Superior temporal gyrus (tissue), 1 donor: ENCODE measurements at regions not wholly inside any gene's neighbourhood (a gene's known extent, or its start where the extent isn't known, plus 50 kb on each side); places are given as distances from the start of the nearest gene placed in this dataset.

Source experiments
- DNase-seq: peaks from one replicate; pipeline ENCODE4 v3.0.0-alpha.2; 2016; ENCODE audit errors: extremely low spot score

DNA sequence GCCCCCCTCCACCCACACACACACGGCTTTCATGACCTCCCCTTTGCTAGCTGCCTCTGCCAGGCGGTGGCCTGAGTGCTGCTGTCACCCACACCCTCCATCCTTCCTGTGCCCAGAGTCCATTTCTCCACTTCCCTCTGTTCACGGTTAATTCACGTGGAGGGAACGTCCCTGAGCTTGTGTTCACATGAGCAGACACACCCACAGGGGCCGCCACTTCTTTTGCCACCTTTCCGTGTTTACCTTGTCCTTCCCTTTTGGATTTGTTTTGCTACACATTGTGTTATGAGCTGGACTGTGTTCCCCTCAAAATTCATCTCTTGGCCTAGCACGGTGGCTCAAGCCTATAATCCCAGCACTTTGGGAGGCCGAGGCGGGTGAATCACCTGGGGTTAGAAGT lies 128.0 kb downstream of the ETS2 start:
- DNase-seq: no peak

DNA sequence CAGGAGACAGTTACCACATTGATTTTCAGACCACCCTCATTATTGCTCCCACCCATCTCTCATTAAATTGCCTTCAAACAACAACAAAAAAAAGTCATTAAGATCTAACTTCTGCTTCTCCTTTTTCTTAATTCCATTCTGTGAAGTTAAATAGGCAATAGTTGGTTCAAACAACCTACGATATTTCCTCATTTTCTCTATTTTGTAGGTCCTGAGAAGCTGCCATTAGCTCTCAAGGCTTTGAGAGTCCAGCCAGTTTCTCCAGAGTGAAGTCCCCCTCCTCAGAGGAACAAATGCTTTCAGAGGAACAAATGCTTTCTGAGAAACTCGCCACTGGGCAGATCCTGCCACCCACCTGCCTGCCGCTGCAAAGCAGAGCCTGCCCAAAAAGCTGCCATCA lies 125.6 kb downstream of the ETS2 start:
- DNase-seq: no peak

DNA sequence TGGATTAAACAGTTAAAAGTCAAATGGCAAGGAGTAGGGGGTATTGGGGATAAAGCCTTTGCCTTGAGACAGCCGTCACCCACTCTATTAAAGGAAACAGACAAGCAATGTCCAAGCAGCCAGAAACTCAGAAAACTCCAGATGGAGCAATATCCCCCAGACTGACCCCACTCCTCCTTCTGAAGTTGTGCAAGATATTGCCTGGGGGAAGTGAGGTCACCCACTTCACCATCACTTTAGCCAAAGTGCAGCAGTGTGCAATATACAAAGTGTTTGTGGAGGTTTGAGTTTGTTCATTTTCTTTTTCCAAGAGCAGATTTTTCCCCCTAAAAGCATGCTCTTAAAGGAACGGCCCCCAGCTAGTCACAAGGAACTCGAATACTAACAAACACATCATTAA lies 125.1 kb downstream of the ETS2 start:
- DNase-seq: no peak

DNA sequence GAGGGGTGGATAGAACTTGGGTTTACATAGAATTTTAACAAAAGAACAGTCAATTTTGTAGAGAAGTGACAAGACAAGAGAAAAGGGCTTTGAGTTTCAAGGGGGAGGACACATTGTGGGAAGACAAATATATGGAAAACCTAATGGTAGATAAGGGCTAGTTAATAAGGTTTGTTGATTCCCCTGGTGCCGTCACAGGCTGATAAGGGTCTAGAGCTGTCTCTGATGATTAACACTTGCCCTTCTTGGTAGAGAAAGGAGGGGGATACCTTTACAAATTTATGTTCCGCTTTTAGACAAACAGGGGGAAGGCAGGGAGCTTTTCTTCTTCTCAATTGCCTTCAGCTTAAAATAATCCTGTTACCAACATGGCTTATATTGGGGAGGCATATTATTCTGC lies 124.3 kb downstream of the ETS2 start:
- DNase-seq: no peak

DNA sequence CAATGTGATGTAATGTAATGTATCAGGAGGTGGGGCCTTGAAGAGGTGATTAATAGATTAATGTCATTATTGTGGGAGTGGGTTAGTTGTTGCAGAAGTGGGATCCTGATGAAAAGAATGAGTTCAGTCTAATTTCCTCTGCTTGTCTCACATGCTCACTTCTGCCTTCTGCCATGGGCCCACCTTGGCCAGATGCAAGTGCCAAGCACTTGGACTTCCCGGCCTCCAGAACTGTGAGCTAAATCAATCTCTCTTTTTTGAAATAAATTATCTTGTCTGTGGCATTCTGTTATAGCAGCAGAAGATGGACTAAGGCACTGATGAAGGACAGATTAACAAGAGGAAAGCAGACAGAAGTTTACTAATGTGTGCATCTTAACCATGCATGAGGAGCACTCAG lies 123.9 kb downstream of the ETS2 start:
- no peak for DNase-seq

DNA sequence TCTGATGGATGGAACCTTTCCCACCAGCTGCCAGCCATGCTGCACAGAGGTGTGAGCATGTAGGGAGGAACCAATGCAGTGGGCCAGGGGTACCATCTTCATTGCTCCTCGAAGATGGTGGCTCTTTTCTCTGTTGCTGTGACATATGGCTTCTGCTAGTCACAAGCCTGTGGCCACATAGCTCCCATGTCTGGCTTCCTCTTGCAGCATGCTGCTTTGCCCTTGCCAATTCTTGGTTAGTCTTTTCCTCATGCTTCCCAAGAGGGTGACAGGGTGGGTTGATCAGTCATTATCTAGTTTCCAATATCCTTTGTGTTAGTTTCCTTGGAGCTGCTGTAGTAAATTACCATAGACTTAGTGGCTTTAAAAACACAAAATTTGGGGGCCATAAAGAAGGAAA lies 123.4 kb downstream of the ETS2 start:
- DNase-seq: no peak

DNA sequence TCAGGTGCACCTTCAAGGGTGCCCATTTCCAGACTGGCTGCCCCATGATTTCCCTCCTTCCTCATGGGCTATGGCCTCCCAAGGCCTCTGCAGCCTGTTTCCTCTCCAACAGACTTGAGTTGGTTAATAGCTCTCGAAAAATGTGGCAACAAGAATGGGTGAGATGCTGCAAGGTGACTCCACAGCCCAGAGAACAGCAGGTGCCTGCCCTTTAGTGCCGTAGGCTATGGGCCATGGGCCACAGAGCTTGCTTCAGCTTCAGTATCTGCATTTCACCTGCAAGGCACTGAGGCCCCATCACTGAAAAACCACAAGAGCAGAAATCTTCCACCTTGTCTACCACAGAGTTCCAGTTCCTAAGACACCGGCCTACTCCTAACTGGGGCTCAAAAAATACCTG lies 122.0 kb downstream of the ETS2 start:
- no peak for DNase-seq

DNA sequence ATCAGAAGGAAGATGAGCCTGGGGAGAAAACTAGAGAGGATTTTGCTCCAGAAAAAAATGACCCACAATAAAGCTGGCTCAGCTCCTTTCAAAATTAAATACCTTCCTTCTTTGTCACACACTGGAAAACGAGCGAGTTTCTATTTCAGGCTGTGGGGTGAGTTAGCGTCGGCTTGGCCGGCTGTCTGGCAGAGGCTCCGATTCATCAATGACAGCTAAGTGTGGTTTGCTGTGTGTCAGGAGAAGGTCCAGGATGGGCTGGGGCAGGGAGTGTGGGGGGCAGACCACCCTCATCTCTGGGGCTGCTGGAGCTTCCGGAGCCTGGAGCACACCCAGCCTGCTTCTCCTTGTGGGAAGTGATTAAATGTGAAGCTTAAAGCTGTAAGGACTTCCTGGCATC lies 120.2 kb downstream of the ETS2 start:
- peak; percentile 44 for DNase-seq

DNA sequence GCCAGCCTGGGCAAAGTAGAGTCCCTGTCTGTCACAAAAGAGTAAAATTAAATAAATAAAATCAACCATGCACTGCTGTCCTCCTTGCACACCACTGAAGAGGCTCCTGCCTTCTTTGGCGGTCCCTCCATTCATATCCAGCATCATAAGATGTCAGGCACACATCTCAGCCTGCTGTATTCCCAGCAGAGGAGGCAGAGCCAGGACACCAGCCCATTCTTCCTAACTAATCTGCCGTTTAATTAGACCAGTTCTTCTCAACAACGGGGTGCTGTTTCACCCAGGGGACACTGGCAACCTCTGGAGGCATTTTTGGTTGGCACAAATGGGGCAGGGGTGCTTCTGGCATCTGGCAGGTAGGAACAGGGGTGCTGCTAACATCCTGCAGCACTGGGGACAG lies 119.7 kb downstream of the ETS2 start:
- DNase-seq: no peak

DNA sequence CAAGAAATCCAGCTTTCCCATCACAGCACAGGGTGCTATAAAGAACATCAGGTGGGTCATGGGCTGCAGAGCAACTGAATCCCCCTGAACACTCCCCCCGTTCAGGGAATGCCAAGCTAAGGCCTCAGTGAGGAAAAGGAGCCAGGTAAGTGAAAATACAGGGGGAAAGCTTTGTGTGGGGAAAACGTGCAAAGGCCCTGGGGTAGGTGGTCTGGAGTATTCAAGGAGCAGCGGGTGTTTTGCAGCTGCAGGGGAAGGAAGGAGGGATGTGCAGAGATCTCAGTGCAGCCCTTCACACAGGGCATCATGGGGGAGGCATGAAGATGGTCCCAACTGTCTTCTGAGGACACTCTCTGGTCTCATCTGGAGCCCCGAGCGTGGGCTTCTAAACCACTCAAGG lies 119.2 kb downstream of the ETS2 start:
- no peak for DNase-seq

DNA sequence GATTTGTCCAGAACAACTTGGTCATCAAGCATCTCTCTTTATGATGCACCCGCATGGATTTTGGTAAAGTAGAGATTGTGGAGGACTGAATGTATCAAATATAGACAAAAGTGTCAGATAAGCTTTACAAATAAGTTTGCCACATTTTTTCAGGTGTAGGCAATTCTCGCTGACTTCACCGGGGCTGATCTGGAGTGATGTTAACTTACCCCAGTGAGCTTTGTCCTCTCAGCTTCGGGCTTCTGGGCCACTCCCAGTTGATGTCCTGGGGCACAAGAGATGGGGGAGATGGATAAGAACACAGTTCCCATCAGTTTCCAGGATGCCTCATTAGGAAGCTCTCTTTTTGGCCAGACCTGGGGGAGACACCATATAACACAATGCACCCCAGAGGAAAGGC lies 117.7 kb downstream of the ETS2 start:
- no peak for DNase-seq

DNA sequence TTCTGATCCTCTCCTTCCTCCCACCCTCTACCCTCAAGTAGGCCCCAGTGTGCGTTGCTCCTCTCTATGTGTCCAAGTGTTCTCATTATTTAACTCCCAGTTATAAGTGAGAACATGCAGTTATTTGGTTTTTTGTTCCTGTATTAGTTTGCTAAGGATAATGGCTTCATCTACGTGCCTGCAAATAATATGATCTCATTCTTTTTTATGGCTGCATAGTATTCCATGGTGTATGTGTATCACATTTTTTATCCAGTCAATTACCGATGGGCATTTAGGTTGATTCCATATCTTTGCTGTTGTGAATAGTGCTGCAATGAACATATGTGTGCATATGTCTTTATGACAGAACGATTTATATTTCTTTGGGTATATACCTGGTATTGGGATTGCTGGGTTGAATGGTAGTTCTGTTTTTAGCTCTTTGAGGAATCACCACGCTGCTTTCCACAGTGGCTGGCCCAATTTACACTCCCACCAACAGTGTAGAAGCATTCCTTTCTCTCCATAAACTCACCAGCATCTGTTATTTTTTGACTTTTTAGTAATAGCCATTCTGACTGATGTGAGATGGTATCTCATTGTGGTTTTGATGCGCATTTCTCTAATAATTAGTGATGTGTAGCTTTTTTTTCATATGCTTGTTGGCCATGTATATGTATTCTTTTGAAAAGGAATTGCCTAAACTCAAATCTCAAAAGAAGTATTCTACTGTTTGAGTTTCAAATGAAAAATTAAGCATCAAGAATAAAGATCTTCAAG lies 116.9 kb downstream of the ETS2 start:
- no peak for DNase-seq

DNA sequence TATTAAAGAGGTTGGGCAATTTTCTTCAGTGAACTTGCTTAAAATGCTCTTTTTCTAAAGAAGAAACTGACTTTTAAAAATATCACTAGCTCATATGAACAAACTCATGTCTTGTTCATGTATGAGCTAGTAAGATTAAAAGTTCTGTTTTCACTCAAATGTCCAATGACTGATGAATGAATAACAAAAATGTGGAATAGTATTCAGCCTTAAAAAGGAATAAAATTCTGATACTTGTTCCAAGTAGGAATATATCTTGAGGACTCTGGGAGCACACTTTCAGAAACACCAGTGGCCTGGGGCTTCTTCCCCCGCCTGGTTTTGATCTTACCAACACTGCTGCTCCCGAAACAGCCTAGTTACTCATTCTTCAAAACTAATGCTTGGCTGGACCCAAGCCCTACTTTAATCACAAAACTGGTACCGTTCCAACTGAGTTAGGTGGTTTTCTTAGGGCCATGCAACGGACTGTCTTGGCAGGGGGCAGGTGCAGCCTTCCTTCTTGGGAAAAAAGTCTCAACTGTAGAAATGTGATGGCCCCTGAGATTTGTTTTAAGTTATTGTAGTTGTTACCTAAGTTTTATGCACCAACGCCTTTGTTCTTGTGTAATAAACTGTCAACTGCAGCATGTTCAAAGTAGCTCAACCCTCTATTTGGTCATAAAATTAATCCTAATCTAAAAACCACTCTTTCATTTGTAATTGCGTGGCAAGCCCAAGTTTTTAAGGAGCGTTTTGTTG lies 116.0 kb downstream of the ETS2 start:
- no peak for DNase-seq

DNA sequence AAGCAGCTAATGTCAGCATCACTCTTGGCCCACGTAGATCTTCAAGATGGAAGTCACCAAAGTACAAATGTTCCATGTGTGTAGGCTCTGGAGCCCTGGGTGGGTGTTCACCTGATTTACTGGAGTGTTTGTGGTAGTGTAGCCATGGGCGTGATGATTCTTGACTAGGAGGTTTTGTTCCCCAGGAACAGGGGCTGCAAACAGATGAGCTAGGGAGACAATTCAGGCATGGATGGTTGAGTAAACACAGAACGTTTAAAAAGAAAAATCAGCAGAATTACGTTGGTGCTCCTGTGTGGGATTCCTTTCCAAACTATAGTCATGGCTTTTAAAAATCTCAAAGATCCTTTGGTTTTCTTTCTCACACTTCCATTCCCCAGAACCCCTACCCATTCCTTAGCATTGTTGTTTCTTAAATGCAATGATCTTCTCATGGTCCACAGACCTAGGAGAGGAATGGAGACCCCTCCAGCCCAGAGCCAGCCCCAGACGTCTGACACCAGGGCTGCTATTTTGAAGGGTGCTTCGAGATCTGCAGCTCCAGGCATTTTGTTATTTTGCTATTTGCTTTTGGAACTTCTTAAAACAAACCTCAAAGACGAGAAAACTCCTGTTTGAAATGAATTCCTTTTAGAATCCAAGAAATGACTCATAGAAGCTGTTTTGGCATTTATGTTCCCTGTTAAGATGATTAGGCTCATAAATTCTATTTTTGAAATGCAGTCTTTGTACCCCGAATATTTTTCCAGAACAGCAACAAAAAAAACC lies 115.1 kb downstream of the ETS2 start:
- peak; percentile 61 for DNase-seq

DNA sequence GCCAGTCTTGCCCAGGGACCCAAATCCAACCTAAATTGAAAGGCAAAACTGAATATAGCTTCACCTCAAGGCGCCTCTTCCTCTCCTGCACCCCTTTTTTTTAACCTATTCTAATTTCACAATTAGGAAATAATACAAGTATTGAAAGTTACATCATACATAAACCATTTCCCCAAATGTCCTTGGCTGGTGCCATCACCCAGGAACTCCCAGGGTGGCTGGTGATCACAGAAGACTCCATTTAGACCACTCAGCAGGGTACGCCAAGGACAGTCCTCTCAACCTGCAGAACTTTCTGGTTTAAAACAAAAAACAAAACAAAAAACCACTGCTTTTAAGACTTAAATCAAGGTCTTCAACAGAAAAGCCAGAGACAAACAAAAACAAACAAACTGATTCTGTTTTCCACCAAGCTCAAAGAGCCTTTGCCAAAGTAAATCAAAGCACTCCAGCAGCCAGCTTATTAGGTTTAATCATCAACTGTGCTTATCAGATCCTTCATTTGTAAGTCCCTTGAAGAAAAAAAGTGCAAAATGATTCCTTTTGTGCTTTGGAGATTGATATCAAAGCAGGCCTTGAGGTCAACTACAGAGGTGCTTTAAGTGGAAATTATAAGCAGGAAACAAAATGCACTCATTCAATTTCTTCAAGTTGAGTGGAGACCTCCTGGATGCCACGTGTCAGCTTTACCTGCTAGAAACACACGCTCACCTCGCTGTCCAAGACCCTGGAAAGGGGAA lies 113.0 kb downstream of the ETS2 start:
- no peak for DNase-seq

DNA sequence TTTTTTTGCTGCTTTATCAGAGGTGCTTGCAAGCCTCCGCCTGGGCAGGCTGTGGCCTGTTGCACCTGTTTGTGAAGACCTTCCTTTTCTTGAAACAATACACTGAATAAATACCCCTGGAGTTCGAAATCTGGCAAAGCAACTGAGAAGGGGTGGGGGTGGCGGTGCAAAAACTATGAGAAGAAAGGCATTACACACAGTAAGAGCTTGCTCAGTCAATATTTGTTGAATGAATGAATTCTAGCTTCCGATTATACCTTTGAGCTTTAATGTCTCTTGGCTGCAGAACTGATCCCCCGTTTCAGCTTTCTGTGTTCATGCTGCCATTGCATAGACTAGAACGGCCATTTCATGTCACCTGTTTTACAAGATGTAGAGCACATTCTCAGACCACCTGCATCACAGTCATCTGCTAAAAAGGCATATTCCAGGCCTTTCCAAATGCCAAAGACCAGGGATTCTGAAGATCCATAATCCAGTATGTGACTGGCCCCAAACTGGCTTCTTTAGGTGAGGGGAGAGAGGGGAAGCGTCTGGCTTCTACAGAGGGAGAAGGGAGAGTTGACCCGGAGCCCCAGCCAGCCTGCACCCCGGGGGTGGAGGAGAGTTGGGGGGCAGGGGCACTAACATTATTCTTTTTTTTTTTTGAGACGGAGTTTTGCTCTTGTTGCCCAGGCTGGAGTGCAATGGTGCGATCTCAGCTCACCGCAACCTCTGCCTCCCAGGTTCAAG lies 111.5 kb downstream of the ETS2 start:
- no peak for DNase-seq

DNA sequence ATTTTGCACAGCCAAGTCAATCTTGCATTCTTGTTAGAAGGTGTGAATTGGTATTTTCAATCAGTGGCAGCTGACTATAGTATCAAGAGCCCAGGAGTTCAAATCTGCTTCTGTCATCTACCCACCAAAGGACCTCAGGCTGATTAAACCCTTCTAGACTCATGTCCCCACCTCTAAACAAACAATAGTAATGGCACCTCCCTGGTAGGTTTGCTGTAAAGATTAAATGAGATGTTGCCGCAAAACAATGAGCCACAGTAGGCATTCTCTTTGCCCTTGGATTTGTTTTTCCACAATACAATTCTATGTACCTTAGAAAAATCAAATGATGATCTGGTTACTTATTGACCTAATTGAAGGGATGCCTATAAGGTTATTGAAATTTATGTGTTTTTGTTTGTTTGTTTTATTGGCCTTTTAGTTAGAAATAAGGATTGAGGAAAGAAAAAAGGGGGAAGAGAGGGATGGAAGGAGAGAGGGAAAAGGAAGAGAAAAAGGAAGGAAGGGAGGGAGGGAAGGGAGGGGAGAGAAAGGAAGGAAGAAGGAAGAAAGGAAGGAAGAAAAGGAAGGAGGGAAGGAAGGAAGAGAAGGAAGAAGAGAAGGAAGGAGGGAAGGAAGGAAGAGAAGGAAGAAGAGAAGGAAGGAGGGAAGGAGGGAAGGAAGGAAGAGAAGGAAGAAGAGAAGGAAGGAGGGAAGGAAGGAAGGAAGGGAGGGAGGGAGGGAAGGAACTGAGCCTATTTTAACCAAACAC lies 110.7 kb downstream of the ETS2 start:
- DNase-seq: no peak

DNA sequence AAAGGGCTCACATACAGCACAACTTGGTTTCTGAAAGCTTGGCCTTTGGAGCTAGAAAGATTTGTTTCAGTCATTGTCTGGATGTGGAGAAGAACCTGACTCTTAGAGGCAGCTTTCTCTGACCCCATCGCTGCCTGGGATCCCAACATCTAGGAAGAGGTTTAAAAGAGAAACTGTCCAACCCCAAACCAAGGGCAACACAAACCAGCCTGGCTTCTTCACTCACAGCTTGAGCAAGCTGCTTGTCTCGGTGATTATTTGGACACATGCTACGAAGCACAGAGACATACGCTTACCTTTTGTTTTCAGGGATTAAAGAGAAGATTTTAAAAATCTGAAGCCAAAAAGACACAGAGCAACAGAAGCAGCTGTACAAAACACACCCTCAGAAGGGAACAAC lies 109.8 kb downstream of the ETS2 start:
- no peak for DNase-seq

DNA sequence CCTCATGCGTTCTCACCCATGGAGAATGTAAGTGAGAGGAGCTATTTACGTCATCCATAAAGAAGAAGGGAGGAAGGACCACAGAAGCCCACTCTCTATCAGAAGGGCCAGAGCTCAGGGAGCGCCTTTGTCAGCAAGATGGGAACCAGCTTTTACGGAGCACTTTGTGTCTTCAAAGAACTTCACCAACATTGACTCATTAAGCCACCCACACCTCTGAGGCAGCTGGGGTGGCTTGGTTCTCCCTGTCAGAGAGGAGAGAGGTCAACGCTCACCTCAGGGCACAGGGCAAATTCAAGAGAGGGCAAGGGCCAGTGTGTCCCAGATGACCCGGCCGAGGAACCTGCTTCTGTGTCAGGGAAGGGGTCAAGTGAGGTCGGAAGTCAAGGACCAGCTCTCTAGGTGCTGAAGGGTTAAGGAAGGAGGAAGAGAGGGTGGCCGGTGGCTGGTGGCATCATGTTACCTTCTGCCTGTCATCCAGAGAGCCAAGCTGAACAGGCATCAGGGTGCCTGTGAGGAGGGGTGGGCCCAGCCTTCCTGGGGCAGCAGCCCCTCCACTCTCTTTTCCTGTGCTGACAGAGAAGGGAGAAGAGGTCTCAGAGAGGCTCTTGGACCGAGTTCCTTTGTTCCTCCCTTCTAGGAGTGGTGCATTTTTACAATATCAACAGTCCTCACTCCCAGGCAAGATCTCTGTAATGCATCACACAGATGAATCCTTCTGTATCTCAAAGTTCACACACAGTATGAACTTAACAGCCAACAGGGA lies 109.0 kb downstream of the ETS2 start:
- DNase-seq: no peak
